Fibroblast of pulmonary artery (primary cell): ENCODE measurements at regions not wholly inside any gene's neighbourhood (a gene's known extent, or its start where the extent isn't known, plus 50 kb on each side); places are given as distances from the start of the nearest gene placed in this dataset.

Experiments used
- DNase-seq: peaks from one replicate; pipeline ENCODE4 v3.0.0-alpha.2; 2010; ENCODE audit warnings: low read depth
- H3K4me3 ChIP-seq: replicated peaks from 2 replicates; pipeline ENCODE4 v1.5.1; 2011; ENCODE audit warnings: low read depth, mild to moderate bottlenecking, control low read depth, low read length, moderate library complexity
- TF ChIP-seq, protein P1 (sequence below): IDR thresholded peaks from 2 replicates; pipeline ENCODE4 v1.5.1; 2011; ENCODE audit warnings: mild to moderate bottlenecking, control low read depth, low read length, inconsistent platforms; ENCODE audit errors: missing control alignments

DNA sequence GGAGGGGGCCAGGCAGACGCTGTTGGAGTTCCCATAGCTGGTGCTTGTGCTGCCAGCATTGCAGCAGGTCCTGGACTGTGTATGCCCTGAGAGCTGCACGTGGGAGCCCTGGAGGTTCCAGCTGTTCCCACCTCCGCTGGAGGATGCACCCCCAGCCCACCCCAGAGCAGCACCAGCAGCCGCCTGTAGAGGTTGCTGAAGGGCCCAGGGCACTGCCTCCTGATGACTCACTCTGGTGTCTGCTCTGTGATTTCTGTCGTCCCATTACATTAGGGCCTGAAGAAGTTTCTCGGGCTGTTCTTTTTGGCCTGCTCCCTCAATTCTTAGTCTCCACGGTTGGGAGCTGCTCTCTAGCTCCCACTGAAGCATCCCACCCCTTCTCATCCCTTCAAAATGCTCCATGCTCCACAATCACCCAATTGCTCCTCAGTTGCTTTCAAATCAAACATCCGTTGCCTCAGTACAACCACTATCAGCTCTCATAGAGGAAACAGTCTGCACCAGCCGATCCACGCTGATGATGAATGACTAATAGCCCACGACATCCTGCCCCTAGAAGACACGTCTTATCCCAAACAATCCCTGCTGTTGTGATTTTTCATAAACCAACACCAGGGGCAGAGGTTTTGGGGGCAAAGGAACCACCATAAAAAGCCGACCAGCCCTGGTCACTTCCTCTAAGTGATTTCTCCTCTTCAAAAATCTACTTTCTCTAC lies 65.2 kb upstream of the RNF152 start:
- DNase-seq, result peak; percentile 44
- no peak overlapping the region for H3K4me3 ChIP-seq
- TF ChIP-seq, protein P1, sequence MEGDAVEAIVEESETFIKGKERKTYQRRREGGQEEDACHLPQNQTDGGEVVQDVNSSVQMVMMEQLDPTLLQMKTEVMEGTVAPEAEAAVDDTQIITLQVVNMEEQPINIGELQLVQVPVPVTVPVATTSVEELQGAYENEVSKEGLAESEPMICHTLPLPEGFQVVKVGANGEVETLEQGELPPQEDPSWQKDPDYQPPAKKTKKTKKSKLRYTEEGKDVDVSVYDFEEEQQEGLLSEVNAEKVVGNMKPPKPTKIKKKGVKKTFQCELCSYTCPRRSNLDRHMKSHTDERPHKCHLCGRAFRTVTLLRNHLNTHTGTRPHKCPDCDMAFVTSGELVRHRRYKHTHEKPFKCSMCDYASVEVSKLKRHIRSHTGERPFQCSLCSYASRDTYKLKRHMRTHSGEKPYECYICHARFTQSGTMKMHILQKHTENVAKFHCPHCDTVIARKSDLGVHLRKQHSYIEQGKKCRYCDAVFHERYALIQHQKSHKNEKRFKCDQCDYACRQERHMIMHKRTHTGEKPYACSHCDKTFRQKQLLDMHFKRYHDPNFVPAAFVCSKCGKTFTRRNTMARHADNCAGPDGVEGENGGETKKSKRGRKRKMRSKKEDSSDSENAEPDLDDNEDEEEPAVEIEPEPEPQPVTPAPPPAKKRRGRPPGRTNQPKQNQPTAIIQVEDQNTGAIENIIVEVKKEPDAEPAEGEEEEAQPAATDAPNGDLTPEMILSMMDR, result peak; percentile 11

DNA sequence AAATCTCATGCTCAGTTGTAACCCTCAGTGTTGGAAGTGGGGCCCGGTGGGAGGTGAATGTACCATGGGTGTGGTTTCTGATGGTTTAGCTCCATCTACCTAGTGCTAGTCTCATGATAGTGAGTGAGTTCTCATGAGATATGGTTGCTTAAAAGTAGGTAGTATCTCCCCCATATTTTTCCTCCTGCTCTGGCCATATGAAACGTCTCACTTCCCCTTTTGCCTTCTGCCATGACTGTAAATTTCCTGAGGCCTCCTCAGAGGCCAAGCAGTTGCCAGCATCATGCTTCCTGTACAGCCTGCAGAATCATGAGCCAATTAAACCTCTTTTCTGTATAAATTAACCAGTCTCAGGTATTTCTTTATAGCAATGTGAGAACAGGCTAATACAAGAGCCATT lies 62.8 kb upstream of the RNF152 start:
- TF ChIP-seq, protein P1, result no peak
- H3K4me3 ChIP-seq, result no peak overlapping the region
- no peak for DNase-seq

DNA sequence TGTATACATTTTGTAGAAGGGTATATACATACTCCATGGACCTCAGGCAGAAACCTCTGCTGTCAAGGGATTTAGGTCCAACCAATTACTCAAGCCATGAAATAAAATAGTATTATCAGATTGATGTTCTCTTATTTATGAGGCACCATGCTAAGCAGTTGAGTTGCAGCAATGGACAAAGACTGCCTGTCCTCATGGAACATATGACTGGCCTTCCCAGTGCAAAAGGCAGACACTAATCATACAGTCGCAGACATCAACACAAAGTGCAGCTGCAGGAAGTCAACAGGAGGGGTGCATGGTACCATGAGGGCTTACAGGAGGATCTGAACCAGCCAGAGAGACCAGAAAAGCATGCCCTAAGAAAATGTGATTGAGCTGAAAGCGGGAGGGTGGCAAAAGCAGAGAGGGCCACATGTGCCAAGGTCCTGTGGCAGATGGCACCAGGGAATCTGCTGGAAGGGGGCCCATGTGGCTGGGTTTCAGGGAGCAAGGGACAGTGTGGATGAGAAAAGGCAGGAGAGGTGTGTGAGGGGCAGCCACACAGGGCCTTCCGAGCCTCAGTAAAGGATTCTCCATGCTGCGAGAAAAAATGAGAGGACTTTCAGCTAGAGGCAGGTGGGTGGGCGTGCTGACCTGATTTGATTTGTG lies 61.4 kb upstream of the RNF152 start:
- H3K4me3 ChIP-seq, result no peak overlapping the region
- TF ChIP-seq, protein P1, result no peak
- DNase-seq, result no peak

DNA sequence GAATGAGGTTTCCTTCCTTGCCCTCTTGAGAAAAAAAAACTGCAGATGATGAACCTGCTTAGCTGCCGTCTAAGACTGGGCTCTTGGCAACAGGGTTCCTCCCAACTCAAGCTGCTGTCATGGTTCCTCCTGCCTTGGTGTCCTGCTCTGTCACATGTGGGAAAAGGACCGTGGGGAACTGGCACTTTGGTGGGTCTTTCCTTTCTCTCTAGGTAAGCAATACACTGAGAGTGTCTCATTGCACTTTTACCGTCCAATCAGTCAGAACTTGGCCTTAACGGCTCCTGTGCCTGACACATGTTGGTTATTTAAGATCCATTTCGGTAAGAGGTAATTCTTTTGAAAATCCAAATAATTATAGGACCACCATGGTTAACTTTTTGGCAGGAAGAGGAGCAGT lies 60.8 kb upstream of the RNF152 start:
- H3K4me3 ChIP-seq, result no peak overlapping the region
- TF ChIP-seq, protein P1, result no peak
- no peak for DNase-seq

DNA sequence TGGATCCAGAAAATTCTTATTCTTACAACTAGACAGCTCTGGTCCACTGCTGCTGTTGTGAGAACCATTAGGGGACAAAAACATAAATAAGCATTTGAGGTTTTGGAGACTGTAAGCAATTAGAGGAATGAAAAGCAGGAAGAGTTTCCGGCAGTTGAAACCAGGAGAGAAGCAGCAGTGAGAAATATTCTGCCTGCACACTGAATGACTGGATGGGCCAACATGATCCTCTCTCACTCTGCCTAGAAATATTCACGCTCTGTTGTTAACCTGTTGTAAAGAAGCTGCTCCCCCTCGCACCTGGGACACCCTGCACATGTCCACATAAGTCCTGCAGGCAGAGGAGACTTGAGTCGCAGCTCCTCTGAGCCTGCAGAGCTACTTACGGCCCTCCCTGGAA lies 60.4 kb upstream of the RNF152 start:
- TF ChIP-seq, protein P1, result no peak
- no peak overlapping the region for H3K4me3 ChIP-seq
- no peak for DNase-seq

DNA sequence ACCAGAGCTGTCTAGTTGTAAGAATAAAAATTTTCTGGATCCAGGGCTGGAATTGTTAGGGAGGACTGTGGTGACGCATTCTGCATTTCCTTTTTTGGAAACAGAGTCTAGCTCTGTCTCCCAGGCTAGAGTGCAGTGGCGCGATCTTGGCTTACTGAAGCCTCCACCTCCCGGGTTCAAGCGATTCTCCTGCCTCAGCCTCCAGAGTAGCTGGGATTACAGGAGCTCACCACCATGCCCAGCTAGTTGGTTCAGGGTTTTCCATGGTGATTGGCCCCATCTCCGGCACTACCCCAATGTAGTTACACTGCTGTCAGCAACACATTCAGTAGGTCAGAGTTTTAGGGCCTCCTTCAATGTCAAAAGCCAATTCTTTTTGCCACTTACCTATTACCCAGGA lies 58.6 kb upstream of the RNF152 start:
- DNase-seq, result no peak
- no peak overlapping the region for H3K4me3 ChIP-seq
- TF ChIP-seq, protein P1, result no peak

DNA sequence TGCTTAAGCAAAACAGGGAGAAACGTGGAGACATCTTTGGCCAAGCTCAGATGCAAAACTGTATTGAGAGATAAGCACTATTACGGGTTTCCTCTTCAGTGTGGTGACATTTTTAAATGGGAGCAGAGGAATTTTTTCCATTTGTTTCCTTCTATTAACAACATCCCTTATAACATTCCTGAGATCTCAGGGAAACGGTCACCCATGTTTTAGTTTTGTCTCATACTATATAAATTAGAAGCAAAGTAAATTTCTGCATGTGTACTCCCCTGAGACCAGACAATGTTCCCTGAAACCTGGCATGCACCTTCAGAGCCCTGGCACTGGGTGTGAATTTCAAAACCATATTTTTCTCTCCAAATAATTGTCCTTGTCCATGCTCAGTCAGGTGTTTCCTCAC lies 57.6 kb upstream of the RNF152 start:
- TF ChIP-seq, protein P1, result no peak
- DNase-seq, result no peak
- no peak overlapping the region for H3K4me3 ChIP-seq
